Activated naive CD8-positive, alpha-beta T cell (primary cell): ENCODE measurements at regions not wholly inside any gene's neighbourhood (a gene's known extent, or its start where the extent isn't known, plus 50 kb on each side); places are given as distances from the start of the nearest gene placed in this dataset.
"Not testable (repeated sequence)": the region's sequence is repeated elsewhere in the genome, so short reads cannot be mapped to it uniquely, and the experiment has no call there.

Experiments
- H3K27ac Mint-ChIP-seq: one replicate; pipeline ENCODE4 v1.8.0; 2021; ENCODE audit warnings: mixed read lengths
- H3K27me3 Mint-ChIP-seq: one replicate; pipeline ENCODE4 v1.8.0; 2021; ENCODE audit warnings: mixed read lengths
- H3K36me3 Mint-ChIP-seq: one replicate; pipeline ENCODE4 v1.8.0; 2021; ENCODE audit warnings: mixed read lengths
- H3K4me1 Mint-ChIP-seq: one replicate; pipeline ENCODE4 v1.8.0; 2021; ENCODE audit warnings: low read depth, mixed read lengths
- H3K4me3 Mint-ChIP-seq: one replicate; pipeline ENCODE4 v1.8.0; 2021; ENCODE audit warnings: mild to moderate bottlenecking, mixed read lengths
- H3K9me3 Mint-ChIP-seq: one replicate; pipeline ENCODE4 v1.8.0; 2021; ENCODE audit warnings: low read depth, mixed read lengths

DNA sequence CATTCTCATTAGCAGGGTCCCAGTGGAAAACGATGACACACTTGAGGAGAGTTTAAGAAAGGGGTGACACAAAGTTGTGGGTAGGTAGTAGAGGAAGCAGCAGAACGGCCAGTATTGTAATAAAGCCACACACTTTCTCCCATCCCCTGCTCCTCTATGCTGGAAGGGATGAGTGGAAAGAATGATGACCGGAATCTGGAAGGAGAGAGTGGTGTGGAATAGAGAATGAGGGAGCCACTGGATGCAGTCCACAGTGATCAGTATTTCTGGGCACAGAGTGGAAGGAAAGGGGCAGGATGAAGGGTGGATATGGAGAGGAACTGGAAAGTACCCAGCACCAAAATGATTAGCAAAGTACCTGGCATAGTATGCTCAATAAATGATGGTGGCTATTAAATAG is 133.8 kb upstream of the DAB2 start:
- Mint-ChIP-seq H3K4me3 (no peak overlapping the region), H3K27me3 (peaks cover 5% of the 10 kb centered on the region), H3K36me3 (no peaks in the 10 kb centered on the region), H3K4me1 (no peaks in the 10 kb centered on the region), H3K9me3 (no peaks in the 10 kb centered on the region), H3K27ac (no peak overlapping the region)

DNA sequence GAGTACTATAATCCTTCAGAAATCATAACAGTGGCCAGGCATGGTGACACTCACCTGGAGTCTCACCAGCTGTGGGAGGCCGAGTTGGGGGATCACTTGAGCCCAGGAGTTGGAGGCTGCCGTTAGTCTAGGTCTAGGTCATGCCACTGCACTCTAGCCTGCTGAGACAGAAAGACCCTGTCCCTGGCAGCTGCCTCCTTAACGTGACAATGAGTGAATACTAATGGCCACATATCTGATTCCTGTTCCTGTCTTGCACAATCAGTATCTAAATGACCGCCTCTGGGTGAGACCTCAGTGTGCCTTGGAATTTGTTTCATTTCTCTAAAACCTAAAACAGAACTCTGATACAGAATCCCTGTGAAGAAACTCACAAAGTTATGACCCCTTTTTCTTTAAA is 131.0 kb upstream of the DAB2 start:
- no peak overlapping the region for H3K27ac Mint-ChIP-seq

DNA sequence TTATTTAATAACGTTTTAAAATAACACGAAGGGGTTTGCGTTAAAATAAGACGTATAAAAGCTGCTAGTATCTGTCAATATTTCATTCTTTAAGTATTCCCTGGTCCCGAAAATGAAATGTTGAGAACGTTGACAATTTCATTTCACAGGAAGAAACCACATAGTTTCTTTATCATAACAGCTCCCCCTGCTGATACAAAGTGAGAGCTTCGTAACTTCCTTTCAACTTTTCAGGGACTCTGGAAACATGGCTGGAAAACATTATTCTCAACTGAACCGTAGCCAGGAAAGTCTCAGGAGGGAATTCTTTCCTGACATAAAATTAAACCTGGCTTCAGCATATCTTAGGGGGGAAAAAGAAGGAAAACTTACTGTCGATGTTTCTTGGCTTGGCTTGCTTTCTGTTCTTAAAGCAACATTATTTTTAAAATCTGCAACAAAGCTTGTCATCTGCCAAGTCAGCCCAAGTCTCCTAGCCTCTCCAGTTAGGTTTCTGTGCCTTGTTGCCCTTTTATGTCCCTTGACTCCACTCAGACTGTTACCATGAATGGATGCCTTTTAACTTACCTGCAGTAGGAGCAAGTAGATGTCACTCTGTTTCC is 122.9 kb upstream of the DAB2 start:
- H3K9me3 Mint-ChIP-seq = no peaks in the 10 kb centered on the region
- no peak overlapping the region for H3K27ac Mint-ChIP-seq
- no peaks in the 10 kb centered on the region for H3K36me3 Mint-ChIP-seq
- peak overlapping the region; percentile 59 for H3K4me3 Mint-ChIP-seq
- H3K4me1 Mint-ChIP-seq = peaks cover 7% of the 10 kb centered on the region
- H3K27me3 Mint-ChIP-seq = peaks cover 2% of the 10 kb centered on the region

More for the DNA sequence above, 131.0 kb upstream of the DAB2 start:
- Mint-ChIP-seq H3K9me3 (no peaks in the 10 kb centered on the region), H3K36me3 (no peaks in the 10 kb centered on the region), H3K4me3 (no peak overlapping the region), H3K27me3 (peaks cover 5% of the 10 kb centered on the region), H3K4me1 (no peaks in the 10 kb centered on the region)

- Mint-ChIP-seq H3K9me3 (no peaks in the 10 kb centered on the region), H3K27ac (no peak overlapping the region), H3K4me1 (peaks cover 7% of the 10 kb centered on the region), H3K27me3 (peaks cover 3% of the 10 kb centered on the region), H3K4me3 (no peak overlapping the region), H3K36me3 (no peaks in the 10 kb centered on the region)
Observed at GRCh38 chr5:39544941-39545340, 120.2 kb upstream of the DAB2 start.

- Mint-ChIP-seq H3K27me3 (peaks cover 3% of the 10 kb centered on the region), H3K36me3 (no peaks in the 10 kb centered on the region), H3K27ac (no peak overlapping the region), H3K9me3 (no peaks in the 10 kb centered on the region), H3K4me3 (no peak overlapping the region), H3K4me1 (peaks cover 7% of the 10 kb centered on the region)
Observed at GRCh38 chr5:39543335-39543734, 118.6 kb upstream of the DAB2 start.

DNA sequence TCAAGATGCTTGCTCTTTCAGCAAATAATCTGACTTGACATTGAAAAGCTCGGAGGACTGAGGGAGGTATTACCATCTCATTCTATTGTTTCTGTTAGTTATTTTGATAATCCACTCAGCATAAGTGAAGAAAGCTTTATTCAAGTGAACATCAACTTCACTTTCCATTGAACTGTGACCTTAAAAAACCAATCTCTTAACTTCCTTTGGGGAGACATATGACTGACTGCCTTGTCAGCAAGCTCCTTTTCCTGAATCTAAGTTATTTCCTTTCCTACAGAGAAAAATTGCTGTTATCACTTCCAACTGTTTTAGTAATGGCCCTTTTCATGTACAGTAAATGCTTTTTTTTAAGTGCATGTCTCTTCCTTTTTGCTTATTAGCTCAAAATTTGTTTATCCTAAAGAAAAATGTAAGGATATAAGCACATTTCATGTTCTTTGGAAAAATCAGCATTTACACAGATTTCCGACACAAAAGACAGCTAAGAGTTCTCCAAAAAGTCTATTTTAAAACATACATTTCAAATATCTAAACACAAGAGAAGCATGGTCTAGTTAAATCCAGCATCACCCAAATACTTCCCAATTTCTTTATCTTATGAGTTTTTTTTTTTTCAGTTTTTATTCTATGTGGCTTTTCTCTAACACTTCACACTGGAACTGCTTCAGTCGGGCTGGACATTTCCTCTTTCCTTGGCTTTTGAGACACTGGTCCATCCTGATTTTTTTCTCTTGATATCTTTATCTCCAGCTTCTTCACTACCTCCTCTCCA is 117.9 kb upstream of the DAB2 start:
- H3K27me3 Mint-ChIP-seq = peaks cover 5% of the 10 kb centered on the region
- peaks cover 7% of the 10 kb centered on the region for H3K4me1 Mint-ChIP-seq
- H3K36me3 Mint-ChIP-seq = no peaks in the 10 kb centered on the region
- no peak overlapping the region for H3K27ac Mint-ChIP-seq
- H3K4me3 Mint-ChIP-seq = no peak overlapping the region
- no peaks in the 10 kb centered on the region for H3K9me3 Mint-ChIP-seq

- H3K27me3 Mint-ChIP-seq = peaks cover 9% of the 10 kb centered on the region
- no peaks in the 10 kb centered on the region for H3K9me3 Mint-ChIP-seq
- no peaks in the 10 kb centered on the region for H3K36me3 Mint-ChIP-seq
- H3K27ac Mint-ChIP-seq = no peak overlapping the region
- no peak overlapping the region for H3K4me3 Mint-ChIP-seq
- no peaks in the 10 kb centered on the region for H3K4me1 Mint-ChIP-seq
Observed at GRCh38 chr5:39541920-39542319, 117.1 kb upstream of the DAB2 start.

GRCh38 chr5:39539470-39539869 is 114.7 kb upstream of the DAB2 start:
- H3K27ac Mint-ChIP-seq = no peak overlapping the region
- H3K36me3 Mint-ChIP-seq = no peaks in the 10 kb centered on the region
- H3K4me1 Mint-ChIP-seq = no peaks in the 10 kb centered on the region
- no peaks in the 10 kb centered on the region for H3K9me3 Mint-ChIP-seq
- no peak overlapping the region for H3K4me3 Mint-ChIP-seq
- H3K27me3 Mint-ChIP-seq = peaks cover 16% of the 10 kb centered on the region

- Mint-ChIP-seq H3K4me3 (no peak overlapping the region), H3K27ac (no peak overlapping the region), H3K36me3 (no peaks in the 10 kb centered on the region), H3K9me3 (no peaks in the 10 kb centered on the region), H3K27me3 (peaks cover 14% of the 10 kb centered on the region), H3K4me1 (no peaks in the 10 kb centered on the region)
Observed at GRCh38 chr5:39534690-39535089, 109.9 kb upstream of the DAB2 start.

GRCh38 chr5:39533749-39534148 is 109.0 kb upstream of the DAB2 start:
- Mint-ChIP-seq H3K4me3 (no peak overlapping the region), H3K4me1 (no peaks in the 10 kb centered on the region), H3K9me3 (no peaks in the 10 kb centered on the region), H3K27me3 (peaks cover 14% of the 10 kb centered on the region), H3K27ac (no peak overlapping the region), H3K36me3 (no peaks in the 10 kb centered on the region)

DNA sequence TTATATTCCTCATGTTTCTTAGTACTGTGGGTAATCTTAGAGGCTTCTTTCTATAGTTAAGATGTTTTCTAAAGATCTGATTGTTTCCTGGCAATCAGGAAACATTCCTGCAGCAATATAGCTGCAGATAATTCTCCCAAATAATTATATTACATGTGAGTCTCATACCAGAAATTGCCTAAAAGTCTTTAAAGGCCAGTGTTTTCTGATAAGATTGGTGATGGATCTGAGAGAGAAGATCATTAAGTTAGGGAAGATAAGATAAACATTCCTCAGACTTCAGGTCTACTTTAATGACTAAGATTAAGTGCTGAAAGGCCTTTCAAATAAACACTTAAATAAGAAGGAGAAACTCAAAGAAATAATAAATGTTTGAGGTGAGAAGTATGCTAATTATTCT is 107.7 kb upstream of the DAB2 start:
- Mint-ChIP-seq H3K4me3 (no peak overlapping the region), H3K4me1 (no peaks in the 10 kb centered on the region), H3K36me3 (no peaks in the 10 kb centered on the region), H3K27ac (no peak overlapping the region), H3K9me3 (no peaks in the 10 kb centered on the region), H3K27me3 (peaks cover 13% of the 10 kb centered on the region)

- H3K27ac Mint-ChIP-seq = no peak overlapping the region
- H3K4me3 Mint-ChIP-seq = no peak overlapping the region
- no peaks in the 10 kb centered on the region for H3K36me3 Mint-ChIP-seq
- no peaks in the 10 kb centered on the region for H3K9me3 Mint-ChIP-seq
- no peaks in the 10 kb centered on the region for H3K4me1 Mint-ChIP-seq
- H3K27me3 Mint-ChIP-seq = peaks cover 7% of the 10 kb centered on the region
Observed at GRCh38 chr5:39531306-39531705, 106.5 kb upstream of the DAB2 start.

GRCh38 chr5:39526914-39527477 is 102.2 kb upstream of the DAB2 start:
- Mint-ChIP-seq H3K27ac (no peak overlapping the region), H3K36me3 (no peaks in the 10 kb centered on the region), H3K27me3 (peaks cover 4% of the 10 kb centered on the region), H3K4me3 (no peak overlapping the region), H3K4me1 (no peaks in the 10 kb centered on the region), H3K9me3 (no peaks in the 10 kb centered on the region)

GRCh38 chr5:39525781-39526180 is 101.0 kb upstream of the DAB2 start:
- H3K27ac Mint-ChIP-seq, H3K27me3 Mint-ChIP-seq, H3K4me1 Mint-ChIP-seq, H3K9me3 Mint-ChIP-seq, H3K36me3 Mint-ChIP-seq, H3K4me3 Mint-ChIP-seq: not testable (repeated sequence)

DNA sequence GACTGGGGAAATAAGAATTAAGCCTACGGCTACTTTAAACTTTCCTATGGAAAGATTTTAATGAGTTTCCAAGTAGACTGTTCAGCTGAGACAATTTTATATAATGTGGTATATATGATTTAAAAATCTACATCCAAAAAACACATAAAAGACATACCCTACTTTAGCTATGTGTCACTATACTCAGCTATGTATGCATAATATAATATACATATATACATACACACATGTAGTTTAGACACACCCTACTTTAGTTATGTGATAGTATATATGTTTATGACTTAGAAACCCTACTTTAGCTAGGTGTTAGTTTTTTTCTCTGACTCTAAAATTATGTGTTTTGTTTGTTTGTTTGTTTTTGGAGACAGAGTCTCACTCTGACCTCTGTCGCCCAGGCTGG is 100.5 kb upstream of the DAB2 start:
- H3K27me3 Mint-ChIP-seq = peaks cover 6% of the 10 kb centered on the region
- no peak overlapping the region for H3K27ac Mint-ChIP-seq
- no peaks in the 10 kb centered on the region for H3K4me1 Mint-ChIP-seq
- no peak overlapping the region for H3K4me3 Mint-ChIP-seq
- H3K9me3 Mint-ChIP-seq = no peaks in the 10 kb centered on the region
- H3K36me3 Mint-ChIP-seq = no peaks in the 10 kb centered on the region

DNA sequence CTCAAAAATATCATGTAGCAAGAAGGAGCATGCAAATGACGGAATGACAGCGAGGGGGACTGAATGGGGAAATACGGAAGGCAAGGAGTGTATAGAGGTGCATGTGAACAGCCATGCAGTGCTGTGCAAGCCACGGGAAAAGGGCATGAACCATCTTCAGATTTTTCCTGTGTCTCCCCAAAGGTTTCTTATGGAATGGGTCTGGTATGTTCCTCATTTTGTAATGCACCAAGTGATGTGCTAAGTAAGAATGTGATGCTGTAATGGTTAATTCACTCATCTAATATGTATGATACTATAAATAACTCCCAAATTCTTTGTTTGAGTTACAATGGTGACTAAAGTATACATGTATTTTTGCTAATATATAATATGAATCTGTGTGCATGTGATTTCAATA is 99.0 kb upstream of the DAB2 start:
- Mint-ChIP-seq H3K4me1 (no peaks in the 10 kb centered on the region), H3K36me3 (no peaks in the 10 kb centered on the region), H3K27ac (no peak overlapping the region), H3K4me3 (no peak overlapping the region), H3K9me3 (no peaks in the 10 kb centered on the region), H3K27me3 (peaks cover 6% of the 10 kb centered on the region)
